ENCODE measurements at regions not wholly inside any gene's neighbourhood (a gene's known extent, or its start where the extent isn't known, plus 50 kb on each side); places are given as distances from the start of the nearest gene placed in this dataset.

DNA sequence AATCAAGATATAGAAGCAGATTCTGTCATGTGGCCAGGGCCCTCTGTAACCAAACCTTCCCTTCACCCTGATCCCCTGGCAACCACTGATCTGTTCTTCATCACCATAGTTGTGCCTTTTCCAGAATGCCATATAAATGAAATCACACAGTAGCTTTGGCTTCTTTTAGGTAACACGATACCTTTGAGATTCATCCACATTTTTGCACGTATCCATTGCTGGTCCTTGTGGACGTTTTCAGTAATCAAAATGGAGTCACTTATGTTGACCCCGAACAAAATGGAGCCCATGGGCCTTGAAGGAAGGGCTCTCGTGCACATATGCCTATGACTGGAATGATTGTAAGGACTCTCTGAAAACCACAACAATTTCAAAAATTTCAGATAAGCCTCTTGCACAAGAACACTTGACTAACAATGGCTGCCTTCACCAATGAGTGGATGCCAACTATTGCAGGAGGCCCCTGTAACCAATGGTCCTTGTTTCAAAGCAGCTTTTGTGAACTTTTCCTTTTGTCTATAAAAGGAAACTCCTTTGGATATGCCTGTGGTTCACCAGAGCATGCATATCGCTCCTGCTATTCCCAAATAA lies 84.3 kb upstream of the RALY start:
- WGBS, 2 experiments (ENCODE audit: extremely low coverage in 1 of 2, insufficient coverage in 1 of 2, insufficient read length in 1 of 2, insufficient replicate concordance in 2 of 2, low coverage in 1 of 2, low lambda C conversion rate in 2 of 2, missing lambda C conversion rate in 1 of 2), result 91% methylated on average over 6 of the region's 6 CpGs; no CpG with 5 or more reads in 1 of the 2 experiments
- Histone ChIP-seq H4K20me1 (replicated peaks in 1 of 2; ENCODE audit: control insufficient read depth in 1 of 2, insufficient read depth in 2 of 2, low read length in 2 of 2) (no peaks in the 10 kb centered on the region), H3K27me3 (replicated peaks in 1 of 4; ENCODE audit: control insufficient read depth in 3 of 4, extremely low read depth in 1 of 4, insufficient read depth in 3 of 4, low read length in 3 of 4) (no peaks in the 10 kb centered on the region), H3K23ac (ENCODE audit: insufficient read length) (no peak overlapping the region), H3K4me1 (replicated peaks in 1 of 4; ENCODE audit: control insufficient read depth in 3 of 4, insufficient read depth in 4 of 4, low read length in 3 of 4) (no peaks in the 10 kb centered on the region), H2AK5ac (ENCODE audit: low read depth, low read length) (no peak overlapping the region), H3K4me2 (ENCODE audit: insufficient read depth in 1 of 2, low read depth in 2 of 2, low read length in 2 of 2) (no peak overlapping the region), H2BK20ac (ENCODE audit: low read length) (no peak overlapping the region), H2AFZ (ENCODE audit: low read length) (no peak overlapping the region), H3K9me3 (ENCODE audit: insufficient read depth in 2 of 2, low read depth in 1 of 2, low read length in 1 of 2) (no peaks in the 10 kb centered on the region), H3K23me2 (ENCODE audit: low read depth, low read length) (no peaks in the 10 kb centered on the region), H2BK12ac (ENCODE audit: low read depth, low read length) (no peak overlapping the region), H3K56ac (replicated peaks; ENCODE audit: insufficient read length, low read depth, low read length) (no peak overlapping the region), H4K91ac (replicated peaks; ENCODE audit: insufficient read length, low read length) (no peak overlapping the region), H2BK15ac (ENCODE audit: low read length) (no peak overlapping the region), H3K79me2 (ENCODE audit: control insufficient read depth in 1 of 2, insufficient read depth in 2 of 2, low read length in 2 of 2) (no peaks in the 10 kb centered on the region), H3K18ac (ENCODE audit: extremely low read depth, low read length) (no peak overlapping the region), H3K4me3 (ENCODE audit: extremely low read depth in 1 of 4, insufficient read depth in 2 of 4, low read depth in 3 of 4, low read length in 4 of 4) (no peak overlapping the region), H3K9ac (replicated peaks in 1 of 4; ENCODE audit: extremely low read depth in 1 of 4, low read depth in 3 of 4, low read length in 3 of 4) (no peak overlapping the region), H3K14ac (ENCODE audit: insufficient read length) (no peak overlapping the region), H3K4ac (replicated peaks; ENCODE audit: insufficient read length, low read depth, low read length) (no peak overlapping the region), H3K27ac (ENCODE audit: low read depth, low read length) (no peak overlapping the region), H3K36me3 (ENCODE audit: control insufficient read depth in 2 of 4, insufficient read depth in 4 of 4, low read length in 3 of 4) (no peaks in the 10 kb centered on the region), H2BK5ac (ENCODE audit: low read depth, low read length) (no peak overlapping the region), H3K79me1 (ENCODE audit: low read depth, low read length) (no peaks in the 10 kb centered on the region), H2BK120ac (replicated peaks; ENCODE audit: low read depth, low read length) (no peak overlapping the region), H4K5ac (ENCODE audit: insufficient read length, low read depth, low read length) (no peak overlapping the region), H4K8ac (ENCODE audit: extremely low read depth, insufficient read depth, low read length) (no peak overlapping the region)
- TF ChIP-seq CHD2 (IDR thresholded peaks at IDR 0.05; ENCODE audit: low read length), result no peak
- TF ChIP-seq YY1 (IDR thresholded peaks at IDR 0.05; ENCODE audit: low read depth, low read length), result peak; percentile 51
- POLR2A ChIA-PET (ENCODE audit: partially characterized antibody), result no interaction called here
- DNase-seq (ENCODE audit: low read depth in 1 of 2, low spot score in 2 of 2) (no peak), FAIRE-seq (no peak)
- CTCF ChIA-PET (ENCODE audit: partially characterized antibody), result no interaction called here

All from H1 (cell line).